K562 (cell line): ENCODE measurements at regions not wholly inside any gene's neighbourhood (a gene's known extent, or its start where the extent isn't known, plus 50 kb on each side); places are given as distances from the start of the nearest gene placed in this dataset.
A peak's percentile ranks its signal among the peaks of the same experiment; 100 is the strongest.

Experiments used
- C11orf30 ChIP-seq: fragments of 450-650 bp; IDR thresholded peaks from 2 replicates; pipeline ENCODE4 v1.6.1; 2016; ENCODE audit warnings: low read depth, mild to moderate bottlenecking
- CTBP1 ChIP-seq: fragments of 450-650 bp; IDR thresholded peaks from 2 replicates; pipeline ENCODE4 v1.6.1; 2016; ENCODE audit warnings: borderline replicate concordance
- FOXK1 ChIP-seq: sonication (generic); formaldehyde crosslinking; IDR thresholded peaks from 2 replicates; pipeline ENCODE4 v1.8.0; 2022; ENCODE audit warnings: missing genetic modification reagents, mild to moderate bottlenecking, borderline replicate concordance
- FUS ChIP-seq: fragments of 200-400 bp; formaldehyde crosslinking; optimal IDR thresholded peaks from 2 replicates; pipeline ENCODE3; 2017; ENCODE audit warnings: low read depth, low read length
- HNRNPL ChIP-seq: fragments of 200-400 bp; formaldehyde crosslinking; IDR thresholded peaks from 2 replicates; pipeline ENCODE4 v1.6.1; 2017; ENCODE audit warnings: low read depth, mild to moderate bottlenecking, low read length
- LARP7 ChIP-seq: fragments of 450-650 bp; IDR thresholded peaks from 2 replicates; pipeline ENCODE4 v1.6.1; 2016
- MAFF ChIP-seq: IDR thresholded peaks from 2 replicates; pipeline ENCODE4 v1.6.1; 2012; ENCODE audit warnings: low read length, improper control_type of control experiment
- MAFG ChIP-seq: fragments of 450-650 bp; conservative IDR thresholded peaks from 2 replicates; pipeline ENCODE4 v1.6.1; 2016; ENCODE audit warnings: missing genetic modification characterization, missing compliant biosample characterization
- NONO ChIP-seq, 2 experiments: fragments of 200-400 bp in 1 of 2; fragments of 450-650 bp in 1 of 2; formaldehyde crosslinking in 1 of 2; IDR thresholded peaks; 2 replicates each; pipeline ENCODE4 v1.6.1; 2017; ENCODE audit warnings: low read depth in 2 of 2, mild to moderate bottlenecking in 2 of 2, moderate library complexity in 2 of 2, low read length in 1 of 2
- PPARD ChIP-seq: fragments of 250-450 bp; sonication (Bioruptor Pico); IDR thresholded peaks from 2 replicates; pipeline ENCODE4 v1.8.0; 2022; ENCODE audit warnings: inconsistent platforms, mild to moderate bottlenecking, moderate library complexity
- SRSF7 ChIP-seq: fragments of 200-400 bp; formaldehyde crosslinking; optimal IDR thresholded peaks from 2 replicates; pipeline ENCODE3; 2017; ENCODE audit warnings: mild to moderate bottlenecking, low read depth, low read length
- TAF9B ChIP-seq: fragments of 450-650 bp; IDR thresholded peaks from 2 replicates; pipeline ENCODE4 v1.6.1; 2018; ENCODE audit warnings: mild to moderate bottlenecking; ENCODE audit not compliant: partially characterized antibody
- TRIM28 ChIP-seq: fragments of 450-650 bp; IDR thresholded peaks from 2 replicates; pipeline ENCODE4 v1.6.1; 2017
- U2AF1 ChIP-seq: fragments of 200-400 bp; formaldehyde crosslinking; optimal IDR thresholded peaks from 2 replicates; pipeline ENCODE3; 2017; ENCODE audit warnings: mild to moderate bottlenecking, low read depth, low read length, moderate library complexity
- ZC3H8 ChIP-seq: fragments of 450-650 bp; IDR thresholded peaks from 2 replicates; pipeline ENCODE4 v1.6.1; 2017
- ZNF212 ChIP-seq: fragments of 450-650 bp; formaldehyde crosslinking; IDR thresholded peaks from 2 replicates; pipeline ENCODE4 v1.4.0; 2020; ENCODE audit warnings: mild to moderate bottlenecking
- ZNF316 ChIP-seq: fragments of 450-650 bp; IDR thresholded peaks from 2 replicates; pipeline ENCODE4 v1.6.1; 2016
- ZNF444 ChIP-seq: fragments of 250-450 bp; sonication (Bioruptor Pico); IDR thresholded peaks from 2 replicates; pipeline ENCODE4 v1.4.0; 2020; ENCODE audit warnings: mild to moderate bottlenecking, moderate library complexity
- TF ChIP-seq, protein P1 (sequence below): fragments of 250-450 bp; sonication (Bioruptor Pico); IDR thresholded peaks from 2 replicates; pipeline ENCODE4 v1.8.0; 2022; ENCODE audit warnings: inconsistent platforms, mild to moderate bottlenecking, moderate library complexity, borderline replicate concordance
- TF ChIP-seq, protein P2 (sequence below): sonication (generic); formaldehyde crosslinking; IDR thresholded peaks from 2 replicates; pipeline ENCODE4 v1.8.1; 2023; ENCODE audit warnings: mild to moderate bottlenecking, missing genetic modification reagents
- TF ChIP-seq, protein P3 (sequence below): IDR thresholded peaks from 2 replicates; pipeline ENCODE4 v1.6.1; 2011; ENCODE audit warnings: borderline replicate concordance, low read depth, mild to moderate bottlenecking, moderate library complexity, low read length; ENCODE audit not compliant: insufficient read depth, poor library complexity, severe bottlenecking
- TF ChIP-seq, protein P4 (sequence below), 2 experiments: fragments of 150-350 bp in 1 of 2; IDR thresholded peaks; 2 replicates each; pipeline ENCODE4 v1.6.1; 2012 to 2016; ENCODE audit warnings: low read depth in 2 of 2, low read length in 2 of 2, mild to moderate bottlenecking in 1 of 2, moderate library complexity in 1 of 2

DNA sequence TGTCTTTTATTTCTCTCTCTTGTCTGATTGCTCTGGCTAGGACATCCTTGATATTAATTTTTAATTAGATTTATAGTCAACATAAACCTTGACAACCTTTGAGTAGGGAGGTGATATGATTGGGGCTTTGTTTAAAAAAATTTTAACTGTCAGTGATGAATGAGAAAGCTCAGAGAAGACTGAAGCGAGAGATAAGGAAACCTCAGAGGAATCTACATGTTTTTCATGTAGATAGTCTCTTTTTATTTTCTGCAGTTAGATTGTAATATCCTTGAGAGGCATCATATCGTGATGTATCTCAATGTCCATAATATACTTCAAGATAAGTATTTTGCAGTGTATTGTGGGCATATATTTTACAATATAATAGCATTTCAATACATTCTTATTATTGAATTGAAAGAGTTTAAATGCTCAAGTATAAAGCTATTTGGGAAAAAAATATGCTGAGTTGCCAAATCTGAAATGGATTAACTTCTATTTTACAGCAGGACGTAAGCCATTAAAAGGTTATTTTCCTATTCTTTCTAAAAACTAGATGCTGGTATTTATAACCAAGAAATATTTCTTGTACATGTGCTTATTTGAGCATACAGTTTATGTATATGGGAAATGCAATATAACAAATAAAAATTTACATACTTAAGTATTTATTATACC lies 802.4 kb upstream of the ADGRL4 start (continued):
- TF ChIP-seq FOXK1 (CRISPR knock-in tag) (no peak), ZNF316 (peak; percentile 69; the same call in 1 of the 2 replicates), HNRNPL (no peak), TAF9B (no peak), MAFG (tag) (peak; percentile 37), ZC3H8 (no peak), TRIM28 (no peak), PPARD (no peak), SRSF7 (no peak), C11orf30 (peak; percentile 51; the same call in 1 of the 2 replicates), CTBP1 (no peak), U2AF1 (no peak), MAFF (peak; percentile 30; the same call in 1 of the 2 replicates), ZNF444 (CRISPR knock-in tag) (no peak), LARP7 (no peak), FUS (no peak), NONO (IDR thresholded peaks at IDR 0.05; ENCODE audit: low read depth in 2 of 2, low read length in 1 of 2) (no peak), ZNF212 (CRISPR knock-in tag) (no peak)
- TF ChIP-seq, protein P1, sequence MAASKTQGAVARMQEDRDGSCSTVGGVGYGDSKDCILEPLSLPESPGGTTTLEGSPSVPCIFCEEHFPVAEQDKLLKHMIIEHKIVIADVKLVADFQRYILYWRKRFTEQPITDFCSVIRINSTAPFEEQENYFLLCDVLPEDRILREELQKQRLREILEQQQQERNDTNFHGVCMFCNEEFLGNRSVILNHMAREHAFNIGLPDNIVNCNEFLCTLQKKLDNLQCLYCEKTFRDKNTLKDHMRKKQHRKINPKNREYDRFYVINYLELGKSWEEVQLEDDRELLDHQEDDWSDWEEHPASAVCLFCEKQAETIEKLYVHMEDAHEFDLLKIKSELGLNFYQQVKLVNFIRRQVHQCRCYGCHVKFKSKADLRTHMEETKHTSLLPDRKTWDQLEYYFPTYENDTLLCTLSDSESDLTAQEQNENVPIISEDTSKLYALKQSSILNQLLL: no peak
- TF ChIP-seq, protein P2, sequence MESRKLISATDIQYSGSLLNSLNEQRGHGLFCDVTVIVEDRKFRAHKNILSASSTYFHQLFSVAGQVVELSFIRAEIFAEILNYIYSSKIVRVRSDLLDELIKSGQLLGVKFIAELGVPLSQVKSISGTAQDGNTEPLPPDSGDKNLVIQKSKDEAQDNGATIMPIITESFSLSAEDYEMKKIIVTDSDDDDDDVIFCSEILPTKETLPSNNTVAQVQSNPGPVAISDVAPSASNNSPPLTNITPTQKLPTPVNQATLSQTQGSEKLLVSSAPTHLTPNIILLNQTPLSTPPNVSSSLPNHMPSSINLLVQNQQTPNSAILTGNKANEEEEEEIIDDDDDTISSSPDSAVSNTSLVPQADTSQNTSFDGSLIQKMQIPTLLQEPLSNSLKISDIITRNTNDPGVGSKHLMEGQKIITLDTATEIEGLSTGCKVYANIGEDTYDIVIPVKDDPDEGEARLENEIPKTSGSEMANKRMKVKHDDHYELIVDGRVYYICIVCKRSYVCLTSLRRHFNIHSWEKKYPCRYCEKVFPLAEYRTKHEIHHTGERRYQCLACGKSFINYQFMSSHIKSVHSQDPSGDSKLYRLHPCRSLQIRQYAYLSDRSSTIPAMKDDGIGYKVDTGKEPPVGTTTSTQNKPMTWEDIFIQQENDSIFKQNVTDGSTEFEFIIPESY (CRISPR knock-in tag): no peak
- TF ChIP-seq, protein P3, sequence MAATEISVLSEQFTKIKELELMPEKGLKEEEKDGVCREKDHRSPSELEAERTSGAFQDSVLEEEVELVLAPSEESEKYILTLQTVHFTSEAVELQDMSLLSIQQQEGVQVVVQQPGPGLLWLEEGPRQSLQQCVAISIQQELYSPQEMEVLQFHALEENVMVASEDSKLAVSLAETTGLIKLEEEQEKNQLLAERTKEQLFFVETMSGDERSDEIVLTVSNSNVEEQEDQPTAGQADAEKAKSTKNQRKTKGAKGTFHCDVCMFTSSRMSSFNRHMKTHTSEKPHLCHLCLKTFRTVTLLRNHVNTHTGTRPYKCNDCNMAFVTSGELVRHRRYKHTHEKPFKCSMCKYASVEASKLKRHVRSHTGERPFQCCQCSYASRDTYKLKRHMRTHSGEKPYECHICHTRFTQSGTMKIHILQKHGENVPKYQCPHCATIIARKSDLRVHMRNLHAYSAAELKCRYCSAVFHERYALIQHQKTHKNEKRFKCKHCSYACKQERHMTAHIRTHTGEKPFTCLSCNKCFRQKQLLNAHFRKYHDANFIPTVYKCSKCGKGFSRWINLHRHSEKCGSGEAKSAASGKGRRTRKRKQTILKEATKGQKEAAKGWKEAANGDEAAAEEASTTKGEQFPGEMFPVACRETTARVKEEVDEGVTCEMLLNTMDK: no peak
- TF ChIP-seq, protein P4, sequence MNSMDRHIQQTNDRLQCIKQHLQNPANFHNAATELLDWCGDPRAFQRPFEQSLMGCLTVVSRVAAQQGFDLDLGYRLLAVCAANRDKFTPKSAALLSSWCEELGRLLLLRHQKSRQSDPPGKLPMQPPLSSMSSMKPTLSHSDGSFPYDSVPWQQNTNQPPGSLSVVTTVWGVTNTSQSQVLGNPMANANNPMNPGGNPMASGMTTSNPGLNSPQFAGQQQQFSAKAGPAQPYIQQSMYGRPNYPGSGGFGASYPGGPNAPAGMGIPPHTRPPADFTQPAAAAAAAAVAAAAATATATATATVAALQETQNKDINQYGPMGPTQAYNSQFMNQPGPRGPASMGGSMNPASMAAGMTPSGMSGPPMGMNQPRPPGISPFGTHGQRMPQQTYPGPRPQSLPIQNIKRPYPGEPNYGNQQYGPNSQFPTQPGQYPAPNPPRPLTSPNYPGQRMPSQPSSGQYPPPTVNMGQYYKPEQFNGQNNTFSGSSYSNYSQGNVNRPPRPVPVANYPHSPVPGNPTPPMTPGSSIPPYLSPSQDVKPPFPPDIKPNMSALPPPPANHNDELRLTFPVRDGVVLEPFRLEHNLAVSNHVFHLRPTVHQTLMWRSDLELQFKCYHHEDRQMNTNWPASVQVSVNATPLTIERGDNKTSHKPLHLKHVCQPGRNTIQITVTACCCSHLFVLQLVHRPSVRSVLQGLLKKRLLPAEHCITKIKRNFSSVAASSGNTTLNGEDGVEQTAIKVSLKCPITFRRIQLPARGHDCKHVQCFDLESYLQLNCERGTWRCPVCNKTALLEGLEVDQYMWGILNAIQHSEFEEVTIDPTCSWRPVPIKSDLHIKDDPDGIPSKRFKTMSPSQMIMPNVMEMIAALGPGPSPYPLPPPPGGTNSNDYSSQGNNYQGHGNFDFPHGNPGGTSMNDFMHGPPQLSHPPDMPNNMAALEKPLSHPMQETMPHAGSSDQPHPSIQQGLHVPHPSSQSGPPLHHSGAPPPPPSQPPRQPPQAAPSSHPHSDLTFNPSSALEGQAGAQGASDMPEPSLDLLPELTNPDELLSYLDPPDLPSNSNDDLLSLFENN (IDR thresholded peaks at IDR 0.05; ENCODE audit: low read depth in 2 of 2, low read length in 2 of 2): no peak
